Activated naive CD4-positive, alpha-beta T cell treated with anti-CD3 and anti-CD28 coated beads, Interleukin-2, amount 50 U/mL, for 16 hours (primary cell): ENCODE measurements at regions not wholly inside any gene's neighbourhood (a gene's known extent, or its start where the extent isn't known, plus 50 kb on each side); places are given as distances from the start of the nearest gene placed in this dataset.

Experiments
- DNase-seq: peaks from one replicate; pipeline ENCODE4 v3.0.0-alpha.2; 2020

GRCh38 chr15:31513178-31513577 lies 186.5 kb downstream of the KLF13 start:
- DNase-seq = no peak

- DNase-seq = no peak
Observed at GRCh38 chr15:31516440-31516839, 189.8 kb downstream of the KLF13 start.

GRCh38 chr15:31516874-31517273 lies 190.2 kb downstream of the KLF13 start:
- no peak for DNase-seq

- no peak for DNase-seq
Observed at GRCh38 chr15:31517711-31518110, 191.1 kb downstream of the KLF13 start.

- DNase-seq = no peak
Observed at GRCh38 chr15:31522028-31522427, 195.4 kb downstream of the KLF13 start.

GRCh38 chr15:31523027-31523654 lies 196.5 kb downstream of the KLF13 start:
- DNase-seq = no peak

- DNase-seq = no peak
Observed at GRCh38 chr15:31523655-31524049, 197.0 kb downstream of the KLF13 start.

GRCh38 chr15:31525185-31525695 lies 198.6 kb downstream of the KLF13 start:
- no peak for DNase-seq

GRCh38 chr15:31525988-31526665 lies 199.5 kb downstream of the KLF13 start:
- DNase-seq = no peak

- DNase-seq = no peak
Observed at GRCh38 chr15:31526916-31527690, 200.5 kb downstream of the KLF13 start.

- DNase-seq = no peak
Observed at GRCh38 chr15:31528846-31529245, 202.2 kb downstream of the KLF13 start.

- DNase-seq = no peak
Observed at GRCh38 chr15:31537770-31538592, 211.3 kb downstream of the KLF13 start.

- DNase-seq = no peak
Observed at GRCh38 chr15:31540633-31541032, 214.0 kb downstream of the KLF13 start.

- no peak for DNase-seq
Observed at GRCh38 chr15:31544361-31544760, 217.7 kb downstream of the KLF13 start.

GRCh38 chr15:31545257-31545656 lies 218.6 kb downstream of the KLF13 start:
- no peak for DNase-seq

- DNase-seq = no peak
Observed at GRCh38 chr15:31550211-31550977, 223.8 kb downstream of the KLF13 start.

GRCh38 chr15:31551323-31551722 lies 224.7 kb downstream of the KLF13 start:
- no peak for DNase-seq

GRCh38 chr15:31552482-31553099 lies 226.0 kb downstream of the KLF13 start:
- no peak for DNase-seq

- no peak for DNase-seq
Observed at GRCh38 chr15:31554261-31554660, 227.6 kb downstream of the KLF13 start.

- DNase-seq = no peak
Observed at GRCh38 chr15:31555022-31555421, 228.4 kb downstream of the KLF13 start.

- no peak for DNase-seq
Observed at GRCh38 chr15:31556494-31557150, 230.0 kb downstream of the KLF13 start.
